Amygdala (tissue), 56 donors: ENCODE measurements at regions not wholly inside any gene's neighbourhood (a gene's known extent, or its start where the extent isn't known, plus 50 kb on each side); places are given as distances from the start of the nearest gene placed in this dataset.
A peak's percentile ranks its signal among the peaks of the same experiment; 100 is the strongest.

Experiments
- DNase-seq, 56 donors: peaks; one replicate each; lab custom pipeline; 2025; lab: John Stamatoyannopoulos, UW

GRCh38 chr7:18353339-18353738, 142.2 kb upstream of the HDAC9 start:
- DNase-seq = no peak

GRCh38 chr7:18354108-18355085, 141.2 kb upstream of the HDAC9 start:
- no peak for DNase-seq

GRCh38 chr7:18356191-18356645, 139.3 kb upstream of the HDAC9 start:
- DNase-seq = no peak

GRCh38 chr7:18357691-18358090, 137.9 kb upstream of the HDAC9 start:
- no peak for DNase-seq

GRCh38 chr7:18361756-18362155, 133.8 kb upstream of the HDAC9 start:
- no peak for DNase-seq

DNA sequence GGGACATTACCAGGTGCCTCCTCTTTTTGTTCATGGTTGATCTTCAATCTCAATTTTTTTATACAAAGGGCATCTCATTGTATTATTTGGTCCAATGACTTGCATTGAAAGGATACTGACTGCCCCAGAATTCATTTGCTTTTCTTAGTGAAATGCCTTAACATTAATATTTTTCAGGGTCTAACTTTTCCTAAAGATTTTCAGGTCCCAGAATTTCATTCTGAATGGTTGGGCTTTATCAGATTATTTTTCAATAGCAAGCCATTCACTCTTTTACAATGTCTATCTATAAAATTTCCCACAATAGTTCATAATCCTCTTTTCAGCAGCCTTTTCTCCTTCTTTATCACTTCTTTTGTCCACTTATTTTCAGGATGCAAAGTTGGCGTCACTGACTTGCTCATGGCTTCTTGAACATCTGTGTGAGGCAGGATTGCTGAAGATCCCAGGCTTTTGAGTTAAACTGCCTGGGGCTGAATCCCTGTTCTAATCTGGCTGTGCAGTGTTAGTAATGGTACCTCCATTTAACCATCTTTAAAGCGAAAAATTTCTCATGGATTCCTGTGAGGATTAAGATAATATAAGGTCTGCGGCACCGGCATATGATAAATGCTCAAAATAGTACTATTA, 131.7 kb upstream of the HDAC9 start:
- no peak for DNase-seq

DNA sequence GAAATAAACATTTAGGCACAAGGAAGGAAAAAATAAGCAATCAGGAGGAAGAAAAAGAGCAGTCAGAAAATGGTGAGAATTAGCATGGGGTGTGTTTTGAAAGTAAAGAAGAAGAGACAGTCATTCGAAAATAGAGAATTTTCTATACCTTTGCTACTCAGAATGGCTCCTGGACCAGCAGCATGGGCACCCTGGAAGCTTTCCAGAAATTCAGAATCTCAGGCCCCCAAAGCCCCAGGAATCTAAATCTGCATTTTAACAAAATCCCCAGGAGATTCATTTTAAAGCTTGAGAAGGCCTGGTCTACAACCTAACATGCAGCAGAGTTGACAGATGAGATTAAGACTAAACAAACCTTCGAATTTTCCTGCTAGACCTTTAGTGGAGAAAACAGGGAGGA, 131.2 kb upstream of the HDAC9 start:
- DNase-seq = no peak

DNA sequence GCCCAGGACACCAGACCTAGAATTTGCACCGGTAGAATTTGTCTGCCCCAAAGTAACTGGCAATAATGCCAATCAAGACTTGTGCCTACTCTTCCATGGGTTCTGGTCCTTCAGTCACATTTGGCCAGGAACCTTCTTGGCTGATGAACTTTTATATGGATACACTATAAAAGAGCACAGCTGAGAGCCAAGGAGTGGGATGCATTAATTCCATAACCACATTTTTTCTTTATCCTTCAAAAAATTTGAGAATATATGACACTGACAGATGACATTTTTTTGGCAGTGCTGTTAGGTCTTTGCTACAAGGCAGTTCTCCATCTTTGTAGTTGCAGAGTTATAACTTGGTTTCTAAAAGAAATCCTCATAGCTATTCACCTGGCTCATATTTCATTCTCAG, 129.2 kb upstream of the HDAC9 start:
- DNase-seq = no peak

DNA sequence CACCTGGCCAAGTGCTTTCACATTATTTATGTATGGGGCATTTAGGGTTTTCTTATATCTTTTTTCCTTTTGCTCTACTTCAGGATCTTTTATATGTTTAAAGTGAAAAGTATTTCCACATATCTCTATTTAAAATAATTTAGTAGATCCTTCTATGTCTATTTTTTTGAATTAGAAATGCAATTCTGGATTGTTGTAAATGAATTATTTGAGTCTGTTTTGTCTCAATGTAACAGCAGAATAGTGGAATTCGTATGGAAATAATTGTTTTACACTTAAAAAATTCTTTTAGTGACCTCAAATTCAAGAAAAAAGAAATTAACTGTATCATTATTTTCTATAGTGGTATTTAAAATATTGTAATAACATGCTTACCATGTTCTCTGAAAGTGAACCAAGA, 126.5 kb upstream of the HDAC9 start:
- DNase-seq = no peak

- DNase-seq = no peak
Observed at GRCh38 chr7:18370633-18371032, 124.9 kb upstream of the HDAC9 start.

GRCh38 chr7:18378989-18379605, 116.5 kb upstream of the HDAC9 start:
- no peak for DNase-seq

- no peak for DNase-seq
Observed at GRCh38 chr7:18384491-18385143, 110.9 kb upstream of the HDAC9 start.

- DNase-seq = no peak
Observed at GRCh38 chr7:18386607-18387006, 108.9 kb upstream of the HDAC9 start.

DNA sequence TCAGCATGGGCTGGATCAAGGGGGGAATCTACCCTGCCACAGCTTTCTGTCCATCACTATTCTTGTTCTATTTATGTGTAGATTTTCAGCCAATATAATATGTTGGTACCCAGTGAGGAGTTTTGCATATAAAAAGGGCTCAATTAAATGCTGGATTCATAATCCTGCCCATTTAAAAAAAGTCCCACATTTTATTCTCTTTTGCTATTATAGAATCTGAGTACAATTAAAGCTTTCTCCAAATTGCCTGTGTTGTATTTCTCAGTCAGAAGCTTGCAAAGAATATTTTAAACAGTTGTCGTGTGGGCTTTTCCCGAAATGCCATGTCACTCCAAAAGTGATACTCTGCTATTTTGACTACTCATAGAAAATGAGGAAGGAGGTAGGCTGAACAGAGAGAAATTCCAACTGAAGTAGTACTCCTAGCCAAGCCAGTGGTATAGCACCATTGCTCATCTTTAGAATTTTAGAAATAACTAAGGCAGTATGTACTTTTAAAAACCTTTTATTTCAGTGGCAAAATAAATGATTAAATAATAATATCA, 108.3 kb upstream of the HDAC9 start:
- DNase-seq = peak in 3 of 56 donors; percentile 1 to 11 (median 6)

DNA sequence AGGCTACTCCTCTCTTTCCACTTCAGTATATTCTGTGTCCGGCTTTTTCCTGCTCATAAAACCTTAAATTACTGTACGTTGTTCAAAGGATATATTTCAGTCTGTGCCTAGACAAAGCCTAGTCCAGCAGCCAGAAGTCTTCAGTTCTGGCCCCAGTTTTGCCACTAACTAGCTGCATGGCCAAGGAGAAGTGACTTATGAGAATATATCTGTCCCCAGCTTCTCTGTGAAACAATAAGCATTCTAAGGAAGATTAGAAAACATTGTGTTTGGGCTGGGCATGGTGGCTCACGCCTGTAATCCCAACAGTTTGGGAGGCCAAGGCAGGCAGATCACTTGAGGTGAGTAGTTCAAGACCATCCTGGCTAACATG, 105.0 kb upstream of the HDAC9 start:
- DNase-seq = no peak

DNA sequence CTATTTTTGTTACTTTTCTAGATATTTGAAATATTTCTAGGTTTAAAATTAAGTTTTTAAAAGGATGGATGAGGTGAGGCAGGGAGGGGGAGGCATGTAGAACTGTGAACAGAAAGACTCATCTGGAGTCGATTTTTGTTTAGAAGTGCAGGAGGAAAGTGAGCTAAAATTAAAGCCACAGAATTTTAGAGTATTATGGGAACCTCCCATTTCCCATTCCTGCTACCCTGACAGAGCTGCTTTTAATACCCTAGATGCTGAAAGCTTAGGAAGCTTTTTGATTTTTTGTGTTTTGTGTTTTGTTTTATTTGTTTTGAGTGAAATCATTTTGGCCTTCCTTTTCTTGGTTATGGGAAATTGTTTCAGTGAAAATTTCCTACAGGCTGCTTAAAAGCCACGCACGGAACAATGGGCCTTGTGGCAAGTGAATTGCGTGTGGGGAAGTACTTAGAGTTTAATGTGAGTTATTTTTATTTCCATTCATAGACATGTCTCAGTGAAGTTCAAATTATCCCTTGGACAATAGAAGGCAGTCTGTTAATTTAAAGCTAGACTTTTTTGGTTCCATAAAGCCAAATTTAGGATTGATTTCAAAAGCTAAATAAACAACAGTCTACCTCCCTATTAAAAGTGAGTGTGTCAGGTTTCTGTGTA, 102.0 kb upstream of the HDAC9 start:
- no peak for DNase-seq

- DNase-seq = no peak
Observed at GRCh38 chr7:18395868-18396267, 99.7 kb upstream of the HDAC9 start.

DNA sequence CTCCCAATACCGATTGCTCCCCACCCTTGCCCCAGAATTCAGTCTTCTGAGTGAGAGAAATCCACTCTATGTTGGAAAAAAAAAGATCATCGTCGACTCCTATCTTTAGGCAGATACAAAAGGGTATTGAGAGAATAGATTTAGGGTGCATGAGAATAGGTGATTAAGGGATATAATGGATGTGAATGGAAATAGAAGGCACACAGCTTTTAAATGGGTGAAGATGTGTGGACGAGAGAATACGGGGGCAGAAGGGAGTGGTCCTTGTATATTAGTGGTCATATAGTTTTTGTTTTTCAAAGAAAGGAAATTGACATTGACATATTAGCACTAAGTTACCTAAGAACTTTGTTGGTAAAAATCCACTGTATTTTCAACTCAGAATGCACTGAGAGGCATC, 98.6 kb upstream of the HDAC9 start:
- DNase-seq = no peak

- DNase-seq = no peak
Observed at GRCh38 chr7:18399436-18400235, 95.9 kb upstream of the HDAC9 start.
